Activated CD8-positive, alpha-beta T cell treated with anti-CD3 and anti-CD28 coated beads for 36 hours (primary cell): ENCODE measurements at regions not wholly inside any gene's neighbourhood (a gene's known extent, or its start where the extent isn't known, plus 50 kb on each side); places are given as distances from the start of the nearest gene placed in this dataset.

Source experiments
- ATAC-seq: fragments of 200-7000 bp; cut with Tn5 transposase; one replicate; pipeline ENCODE4 v1.10.0; 2021; ENCODE audit warnings: mild to moderate bottlenecking, moderate library complexity
- CTCF ChIA-PET: fragments of 350-600 bp; sonication (Branson Sonifier 250); formaldehyde crosslinking; loops from one replicate; lab custom pipeline; 2021; ENCODE audit warnings: antibody characterized with exemption; lab: Charles Lee
- POLR2A ChIA-PET: fragments of 350-600 bp; sonication (Branson Sonifier 250); formaldehyde crosslinking; loops from one replicate; lab custom pipeline; 2021; ENCODE audit warnings: antibody characterized with exemption; lab: Charles Lee
- DNase-seq: peaks from one replicate; pipeline ENCODE4 v3.0.0-alpha.2; 2020
- H3K27ac Mint-ChIP-seq: one replicate; pipeline ENCODE4 v1.8.0; 2021; ENCODE audit warnings: mild to moderate bottlenecking, mixed read lengths
- H3K27me3 Mint-ChIP-seq: one replicate; pipeline ENCODE4 v1.8.0; 2021; ENCODE audit warnings: mixed read lengths
- H3K36me3 Mint-ChIP-seq: one replicate; pipeline ENCODE4 v1.8.0; 2021; ENCODE audit warnings: low read depth, mixed read lengths
- H3K4me1 Mint-ChIP-seq: one replicate; pipeline ENCODE4 v1.8.0; 2021; ENCODE audit warnings: low read depth, mixed read lengths
- H3K4me3 Mint-ChIP-seq: one replicate; pipeline ENCODE4 v1.8.0; 2021; ENCODE audit warnings: mild to moderate bottlenecking, moderate library complexity, mixed read lengths
- H3K9me3 Mint-ChIP-seq: one replicate; pipeline ENCODE4 v1.8.0; 2021; ENCODE audit warnings: mixed read lengths
- intact Hi-C: fragments of 100-400 bp; cut with micrococcal nuclease; formaldehyde crosslinking; loops from one replicate; pipeline ENCODE4 v1.10.0; 2022
- TF ChIP-seq, protein P1 (sequence below): fragments of 200-600 bp; IDR thresholded peaks from one replicate; pipeline ENCODE4 v1.8.0; 2022; ENCODE audit warnings: antibody characterized with exemption, mild to moderate bottlenecking

- ChIA-PET POLR2A (no interaction called here), CTCF (no interaction called here)
- TF ChIP-seq, protein P1, sequence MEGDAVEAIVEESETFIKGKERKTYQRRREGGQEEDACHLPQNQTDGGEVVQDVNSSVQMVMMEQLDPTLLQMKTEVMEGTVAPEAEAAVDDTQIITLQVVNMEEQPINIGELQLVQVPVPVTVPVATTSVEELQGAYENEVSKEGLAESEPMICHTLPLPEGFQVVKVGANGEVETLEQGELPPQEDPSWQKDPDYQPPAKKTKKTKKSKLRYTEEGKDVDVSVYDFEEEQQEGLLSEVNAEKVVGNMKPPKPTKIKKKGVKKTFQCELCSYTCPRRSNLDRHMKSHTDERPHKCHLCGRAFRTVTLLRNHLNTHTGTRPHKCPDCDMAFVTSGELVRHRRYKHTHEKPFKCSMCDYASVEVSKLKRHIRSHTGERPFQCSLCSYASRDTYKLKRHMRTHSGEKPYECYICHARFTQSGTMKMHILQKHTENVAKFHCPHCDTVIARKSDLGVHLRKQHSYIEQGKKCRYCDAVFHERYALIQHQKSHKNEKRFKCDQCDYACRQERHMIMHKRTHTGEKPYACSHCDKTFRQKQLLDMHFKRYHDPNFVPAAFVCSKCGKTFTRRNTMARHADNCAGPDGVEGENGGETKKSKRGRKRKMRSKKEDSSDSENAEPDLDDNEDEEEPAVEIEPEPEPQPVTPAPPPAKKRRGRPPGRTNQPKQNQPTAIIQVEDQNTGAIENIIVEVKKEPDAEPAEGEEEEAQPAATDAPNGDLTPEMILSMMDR = no peak
- no peak overlapping the region for H3K27ac Mint-ChIP-seq
- intact Hi-C loops = no loop called here
- ATAC-seq (no peak), DNase-seq (no peak)
- H3K9me3 Mint-ChIP-seq = peaks cover 2% of the 10 kb centered on the region
- H3K36me3 Mint-ChIP-seq = no peaks in the 10 kb centered on the region
- H3K4me3 Mint-ChIP-seq = no peak overlapping the region
- no peaks in the 10 kb centered on the region for H3K4me1 Mint-ChIP-seq
- H3K27me3 Mint-ChIP-seq = no peaks in the 10 kb centered on the region
Measured at GRCh38 chr9:107732781-107733522, 243.4 kb upstream of the KLF4 start.

DNA sequence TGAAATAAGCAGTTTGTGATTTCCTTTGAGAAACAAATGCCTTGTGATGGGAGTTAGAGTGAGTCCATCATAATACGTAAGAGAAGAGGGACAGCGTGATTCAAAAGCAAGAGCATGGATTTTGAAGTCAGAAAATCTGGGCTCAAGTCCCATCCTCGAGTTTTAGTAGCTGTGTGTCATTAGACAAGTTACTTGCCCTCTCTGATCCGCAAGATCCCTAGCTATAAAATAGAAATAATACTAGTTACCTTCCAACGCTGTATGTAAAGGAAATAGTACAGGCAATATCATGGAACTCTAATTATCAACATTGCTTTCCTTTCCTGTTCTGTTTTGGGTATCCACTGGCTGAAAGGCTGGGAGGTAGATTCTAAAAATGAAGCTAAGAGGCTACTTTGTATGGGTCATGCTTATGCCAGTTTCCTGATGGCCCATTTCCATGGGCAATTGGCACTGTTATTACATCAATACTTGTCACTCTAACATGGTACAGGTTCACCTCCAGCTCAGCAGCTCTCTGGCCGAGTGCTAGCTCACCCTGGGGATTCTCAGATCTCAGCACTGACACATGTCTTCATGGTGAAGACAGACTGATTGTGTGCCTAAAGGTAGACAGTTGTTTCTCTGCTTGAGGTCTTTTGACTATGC is 241.7 kb upstream of the KLF4 start:
- no peak for DNase-seq
- ATAC-seq = no peak
- CTCF ChIA-PET = interaction anchor here (0.8 kb wide), 1 partner anchor 306 kb away, joined by 3 read pairs; no protein-coding TSS in a partner anchor
- no peak overlapping the region for H3K27ac Mint-ChIP-seq
- POLR2A ChIA-PET = interaction anchor here (0.6 kb wide), 1 partner anchor 249 kb away, joined by 3 read pairs; no protein-coding TSS in a partner anchor
- intact Hi-C loops = no loop called here
- H3K36me3 Mint-ChIP-seq = no peaks in the 10 kb centered on the region
- H3K9me3 Mint-ChIP-seq = peaks cover 2% of the 10 kb centered on the region
- no peaks in the 10 kb centered on the region for H3K27me3 Mint-ChIP-seq
- H3K4me3 Mint-ChIP-seq = no peak overlapping the region
- H3K4me1 Mint-ChIP-seq = no peaks in the 10 kb centered on the region
- TF ChIP-seq, protein P1 = no peak

GRCh38 chr9:107730666-107731065 is 241.1 kb upstream of the KLF4 start:
- no peaks in the 10 kb centered on the region for H3K27me3 Mint-ChIP-seq
- ChIA-PET POLR2A (interaction anchor here (0.6 kb wide), 1 partner anchor 248 kb away, joined by 3 read pairs; no protein-coding TSS in a partner anchor), CTCF (interaction anchor here (0.8 kb wide), 1 partner anchor 305 kb away, joined by 3 read pairs; no protein-coding TSS in a partner anchor)
- no peak overlapping the region for H3K4me3 Mint-ChIP-seq
- H3K27ac Mint-ChIP-seq = no peak overlapping the region
- ATAC-seq = no peak
- DNase-seq = no peak
- TF ChIP-seq, protein P1 = no peak
- H3K9me3 Mint-ChIP-seq = peaks cover 2% of the 10 kb centered on the region
- H3K36me3 Mint-ChIP-seq = no peaks in the 10 kb centered on the region
- H3K4me1 Mint-ChIP-seq = no peaks in the 10 kb centered on the region
- intact Hi-C loops = no loop called here

- no peak for DNase-seq
- Mint-ChIP-seq H3K9me3 (peaks cover 3% of the 10 kb centered on the region), H3K27me3 (no peaks in the 10 kb centered on the region), H3K36me3 (no peaks in the 10 kb centered on the region), H3K27ac (no peak overlapping the region), H3K4me1 (no peaks in the 10 kb centered on the region), H3K4me3 (no peak overlapping the region)
- no peak for ATAC-seq
- intact Hi-C loops = no loop called here
- TF ChIP-seq, protein P1 = no peak
- CTCF ChIA-PET = no interaction called here
- POLR2A ChIA-PET = no interaction called here
Measured at GRCh38 chr9:107727086-107727780, 237.7 kb upstream of the KLF4 start.
